WTC11 (cell line): ENCODE measurements at regions not wholly inside any gene's neighbourhood (a gene's known extent, or its start where the extent isn't known, plus 50 kb on each side); places are given as distances from the start of the nearest gene placed in this dataset.

Source experiments
- ATAC-seq: fragments of 200-7000 bp; cut with Tn5 transposase; 2 replicates; pipeline ENCODE4 v1.10.0; 2021; ENCODE audit warnings: mild to moderate bottlenecking, moderate library complexity
- CTCF ChIA-PET: fragments of 300-600 bp; sonication (Branson Sonifier 250); formaldehyde crosslinking; loops from one replicate; lab custom pipeline; 2021; ENCODE audit warnings: antibody characterized with exemption; lab: Charles Lee
- POLR2A ChIA-PET: fragments of 350-600 bp; sonication (Branson Sonifier 250); formaldehyde crosslinking; loops from one replicate; lab custom pipeline; 2021; ENCODE audit warnings: antibody characterized with exemption; lab: Charles Lee
- DNase-seq: peaks from one replicate; pipeline ENCODE4 v3.0.0; 2021; ENCODE audit warnings: low spot score
- H3K27ac Mint-ChIP-seq: 2 replicates; pipeline ENCODE4 v1.8.0; 2021; ENCODE audit warnings: mixed read lengths
- H3K27me3 Mint-ChIP-seq: 2 replicates; pipeline ENCODE4 v1.8.0; 2021; ENCODE audit warnings: low read depth, mild to moderate bottlenecking, moderate library complexity, mixed read lengths
- H3K36me3 Mint-ChIP-seq: 2 replicates; pipeline ENCODE4 v1.8.0; 2021; ENCODE audit warnings: mixed read lengths
- H3K4me1 Mint-ChIP-seq: 2 replicates; pipeline ENCODE4 v1.8.0; 2022; ENCODE audit warnings: mixed read lengths
- H3K4me3 Mint-ChIP-seq: 2 replicates; pipeline ENCODE4 v1.8.0; 2021; ENCODE audit warnings: mild to moderate bottlenecking, moderate library complexity, mixed read lengths
- H3K9me3 Mint-ChIP-seq: 2 replicates; pipeline ENCODE4 v1.8.0; 2021; ENCODE audit warnings: mixed read lengths
- ETV6 ChIP-seq: sonication (generic); formaldehyde crosslinking; IDR thresholded peaks from 2 replicates; pipeline ENCODE4 v1.8.1; 2022; ENCODE audit warnings: mild to moderate bottlenecking, missing genetic modification reagents
- FOXP1 ChIP-seq: sonication (generic); formaldehyde crosslinking; IDR thresholded peaks from 2 replicates; pipeline ENCODE4 v1.8.0; 2022; ENCODE audit warnings: missing genetic modification reagents, mild to moderate bottlenecking, moderate library complexity, borderline replicate concordance
- KAT7 ChIP-seq: sonication (generic); formaldehyde crosslinking; IDR thresholded peaks from 2 replicates; pipeline ENCODE4 v1.8.1; 2023; ENCODE audit warnings: missing genetic modification reagents, mild to moderate bottlenecking, borderline replicate concordance
- NR3C1 ChIP-seq: sonication (generic); formaldehyde crosslinking; conservative IDR thresholded peaks from 2 replicates; pipeline ENCODE4 v1.8.1; 2023; ENCODE audit warnings: low read depth, mild to moderate bottlenecking, missing genetic modification reagents
- PRRX2 ChIP-seq: fragments of 250-450 bp; sonication (Bioruptor Pico); IDR thresholded peaks from 2 replicates; pipeline ENCODE4 v1.8.0; 2021; ENCODE audit warnings: mild to moderate bottlenecking
- SMAD4 ChIP-seq: sonication (generic); formaldehyde crosslinking; IDR thresholded peaks from 2 replicates; pipeline ENCODE4 v1.8.0; 2022; ENCODE audit warnings: mild to moderate bottlenecking, missing genetic modification reagents
- SOX15 ChIP-seq: fragments of 250-450 bp; sonication (Bioruptor Pico); IDR thresholded peaks from 2 replicates; pipeline ENCODE4 v1.9.0; 2021; ENCODE audit warnings: mild to moderate bottlenecking
- SP1 ChIP-seq: sonication (generic); formaldehyde crosslinking; conservative IDR thresholded peaks from 2 replicates; pipeline ENCODE4 v1.8.1; 2022; ENCODE audit warnings: missing genetic modification reagents
- TP53 ChIP-seq: sonication (generic); formaldehyde crosslinking; IDR thresholded peaks from 2 replicates; pipeline ENCODE4 v1.8.1; 2023; ENCODE audit warnings: mild to moderate bottlenecking, missing genetic modification reagents
- ZNF396 ChIP-seq: fragments of 250-450 bp; sonication (Bioruptor Pico); IDR thresholded peaks from 2 replicates; pipeline ENCODE4 v1.8.0; 2021; ENCODE audit warnings: mild to moderate bottlenecking, moderate library complexity, borderline replicate concordance
- TF ChIP-seq, protein P1 (sequence below): fragments of 250-450 bp; sonication (Bioruptor Pico); conservative IDR thresholded peaks from 2 replicates; pipeline ENCODE4 v1.9.0; 2021; ENCODE audit warnings: mild to moderate bottlenecking
- TF ChIP-seq, protein P2 (sequence below): fragments of 250-450 bp; sonication (Bioruptor Pico); IDR thresholded peaks from 2 replicates; pipeline ENCODE4 v1.8.0; 2021; ENCODE audit warnings: mild to moderate bottlenecking
- TF ChIP-seq, protein P3 (sequence below): fragments of 200-600 bp; IDR thresholded peaks from 2 replicates; pipeline ENCODE4 v1.8.0; 2022; ENCODE audit warnings: antibody characterized with exemption
- TF ChIP-seq, protein P4 (sequence below): fragments of 250-450 bp; sonication (Bioruptor Pico); IDR thresholded peaks from 2 replicates; pipeline ENCODE4 v1.9.0; 2021; ENCODE audit warnings: moderate library complexity, mild to moderate bottlenecking, inconsistent platforms, borderline replicate concordance

DNA sequence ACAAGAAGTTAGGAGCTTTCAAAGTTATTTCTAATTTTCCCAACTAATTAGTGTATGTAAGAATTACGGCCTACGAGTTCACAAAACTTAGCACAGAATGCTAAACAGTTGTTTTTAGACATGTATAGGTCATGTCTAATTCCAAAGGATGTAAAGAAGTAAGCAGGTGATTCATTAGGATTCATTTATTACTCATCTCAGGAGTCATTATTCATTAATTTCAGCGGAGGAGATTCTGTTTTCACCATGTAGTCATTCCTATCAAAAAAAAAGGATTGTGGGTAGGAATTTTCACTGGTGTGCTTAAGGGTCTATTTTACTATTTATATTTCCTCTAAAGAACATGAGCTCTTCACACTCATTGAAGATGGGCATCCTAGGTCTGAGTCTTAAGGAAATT lies 532.2 kb downstream of the ACTL7B start:
- H3K4me3 Mint-ChIP-seq: no peak overlapping the region
- ChIA-PET POLR2A (no interaction called here), CTCF (no interaction called here)

DNA sequence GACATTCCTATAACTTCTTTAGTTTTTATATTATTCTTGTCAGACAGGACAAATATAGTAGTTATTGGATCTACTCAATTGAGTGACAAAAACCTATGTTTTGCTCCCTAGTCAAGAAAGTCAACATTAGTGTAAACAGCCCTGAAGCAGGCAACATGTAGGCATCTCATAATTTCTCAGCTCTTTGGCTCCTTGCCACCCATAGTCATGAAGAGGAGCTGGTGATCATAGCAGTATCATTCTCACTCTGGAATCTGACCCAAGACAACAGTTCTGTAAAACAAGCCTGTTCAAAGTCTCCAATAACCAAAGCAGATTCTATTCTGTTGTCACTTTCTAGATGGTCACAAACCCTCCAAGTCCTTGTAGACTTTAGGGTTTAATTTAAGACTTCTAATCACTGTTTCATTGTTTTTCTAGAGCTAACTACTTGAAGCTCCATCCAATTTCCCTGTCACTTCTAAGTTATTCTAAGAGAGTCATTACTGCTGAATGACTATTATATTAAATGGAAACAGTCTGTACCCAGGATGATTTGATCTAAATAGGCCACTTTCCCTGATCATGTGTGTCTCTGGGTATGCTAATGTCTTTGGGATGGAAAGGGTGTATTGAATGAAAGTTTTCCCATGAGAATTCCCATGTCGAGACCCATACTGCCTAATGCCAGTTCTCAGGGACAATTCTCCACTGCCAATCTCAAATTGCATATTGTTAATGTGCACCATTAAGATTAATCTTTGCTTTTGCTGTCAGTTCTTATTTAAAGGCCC lies 533.3 kb downstream of the ACTL7B start:
- POLR2A ChIA-PET: no interaction called here
- CTCF ChIA-PET: interaction anchor here (1.1 kb wide), 1 partner anchor 857 kb away, joined by 3 read pairs; no protein-coding TSS in a partner anchor
- H3K27me3 Mint-ChIP-seq: peaks cover 2% of the 10 kb centered on the region; the same call in 1 of the 2 replicates
- peaks cover 31% of the 10 kb centered on the region for H3K9me3 Mint-ChIP-seq
- no peak overlapping the region for H3K4me3 Mint-ChIP-seq
- ATAC-seq (no peak), DNase-seq (no peak)
- H3K36me3 Mint-ChIP-seq: peaks cover 8% of the 10 kb centered on the region
- no peak overlapping the region for H3K27ac Mint-ChIP-seq
- TF ChIP-seq SP1 (CRISPR knock-in tag) (no peak), TP53 (no peak), NR3C1 (CRISPR knock-in tag) (no peak)
- TF ChIP-seq, protein P1, sequence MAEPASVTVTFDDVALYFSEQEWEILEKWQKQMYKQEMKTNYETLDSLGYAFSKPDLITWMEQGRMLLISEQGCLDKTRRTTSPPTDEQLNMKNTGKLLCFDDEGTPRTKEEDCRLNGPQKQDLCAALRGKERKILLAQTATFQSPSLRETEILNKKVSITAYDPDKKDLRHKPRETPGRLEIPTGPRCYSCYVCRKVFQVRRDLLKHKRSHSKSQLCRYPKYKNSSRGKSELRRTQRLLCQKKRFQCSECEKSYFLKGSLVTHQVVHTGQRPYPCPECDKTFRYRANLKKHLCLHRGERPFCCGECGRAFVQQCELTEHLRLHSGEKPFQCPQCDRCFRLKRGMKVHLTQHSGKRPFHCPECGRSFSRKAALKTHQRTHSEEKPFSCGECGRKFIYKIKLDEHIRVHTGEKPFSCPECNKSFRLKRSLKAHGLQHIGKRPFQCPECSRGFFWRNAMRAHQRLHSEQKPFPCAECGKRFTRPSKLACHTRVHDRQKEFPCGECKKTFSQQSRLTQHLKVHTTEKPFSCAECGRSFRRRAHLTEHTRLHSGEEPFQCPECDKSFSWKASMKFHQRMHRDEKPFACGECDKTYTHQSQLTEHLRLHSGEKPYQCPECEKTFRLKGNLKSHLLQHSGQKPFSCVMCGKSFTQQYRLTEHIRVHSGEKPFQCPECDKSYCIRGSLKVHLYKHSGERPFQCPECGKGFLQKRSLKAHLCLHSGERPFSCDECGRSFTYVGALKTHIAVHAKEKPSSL (CRISPR knock-in tag): no peak
- TF ChIP-seq, protein P2, sequence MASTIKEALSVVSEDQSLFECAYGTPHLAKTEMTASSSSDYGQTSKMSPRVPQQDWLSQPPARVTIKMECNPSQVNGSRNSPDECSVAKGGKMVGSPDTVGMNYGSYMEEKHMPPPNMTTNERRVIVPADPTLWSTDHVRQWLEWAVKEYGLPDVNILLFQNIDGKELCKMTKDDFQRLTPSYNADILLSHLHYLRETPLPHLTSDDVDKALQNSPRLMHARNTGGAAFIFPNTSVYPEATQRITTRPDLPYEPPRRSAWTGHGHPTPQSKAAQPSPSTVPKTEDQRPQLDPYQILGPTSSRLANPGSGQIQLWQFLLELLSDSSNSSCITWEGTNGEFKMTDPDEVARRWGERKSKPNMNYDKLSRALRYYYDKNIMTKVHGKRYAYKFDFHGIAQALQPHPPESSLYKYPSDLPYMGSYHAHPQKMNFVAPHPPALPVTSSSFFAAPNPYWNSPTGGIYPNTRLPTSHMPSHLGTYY: no peak
- TF ChIP-seq, protein P3, sequence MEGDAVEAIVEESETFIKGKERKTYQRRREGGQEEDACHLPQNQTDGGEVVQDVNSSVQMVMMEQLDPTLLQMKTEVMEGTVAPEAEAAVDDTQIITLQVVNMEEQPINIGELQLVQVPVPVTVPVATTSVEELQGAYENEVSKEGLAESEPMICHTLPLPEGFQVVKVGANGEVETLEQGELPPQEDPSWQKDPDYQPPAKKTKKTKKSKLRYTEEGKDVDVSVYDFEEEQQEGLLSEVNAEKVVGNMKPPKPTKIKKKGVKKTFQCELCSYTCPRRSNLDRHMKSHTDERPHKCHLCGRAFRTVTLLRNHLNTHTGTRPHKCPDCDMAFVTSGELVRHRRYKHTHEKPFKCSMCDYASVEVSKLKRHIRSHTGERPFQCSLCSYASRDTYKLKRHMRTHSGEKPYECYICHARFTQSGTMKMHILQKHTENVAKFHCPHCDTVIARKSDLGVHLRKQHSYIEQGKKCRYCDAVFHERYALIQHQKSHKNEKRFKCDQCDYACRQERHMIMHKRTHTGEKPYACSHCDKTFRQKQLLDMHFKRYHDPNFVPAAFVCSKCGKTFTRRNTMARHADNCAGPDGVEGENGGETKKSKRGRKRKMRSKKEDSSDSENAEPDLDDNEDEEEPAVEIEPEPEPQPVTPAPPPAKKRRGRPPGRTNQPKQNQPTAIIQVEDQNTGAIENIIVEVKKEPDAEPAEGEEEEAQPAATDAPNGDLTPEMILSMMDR: no peak
- H3K4me1 Mint-ChIP-seq: no peaks in the 10 kb centered on the region

More for the DNA sequence above, 532.2 kb downstream of the ACTL7B start:
- Mint-ChIP-seq H3K27me3 (peaks cover 2% of the 10 kb centered on the region; the same call in 1 of the 2 replicates), H3K9me3 (peaks cover 32% of the 10 kb centered on the region), H3K36me3 (peaks cover 16% of the 10 kb centered on the region)
- DNase-seq: no peak
- TF ChIP-seq FOXP1 (CRISPR knock-in tag): no peak
- TF ChIP-seq ZNF396 (CRISPR knock-in tag): no peak
- no peak for TF ChIP-seq SMAD4
- no peak for TF ChIP-seq ETV6
- TF ChIP-seq SOX15 (CRISPR knock-in tag): no peak
- TF ChIP-seq SP1 (CRISPR knock-in tag): no peak
- TF ChIP-seq NR3C1 (CRISPR knock-in tag): no peak
- TF ChIP-seq KAT7 (CRISPR knock-in tag): no peak
- TF ChIP-seq, all 79 proteins: peak for 0
- no peak overlapping the region for H3K27ac Mint-ChIP-seq
- no peak for ATAC-seq
- no peaks in the 10 kb centered on the region for H3K4me1 Mint-ChIP-seq

DNA sequence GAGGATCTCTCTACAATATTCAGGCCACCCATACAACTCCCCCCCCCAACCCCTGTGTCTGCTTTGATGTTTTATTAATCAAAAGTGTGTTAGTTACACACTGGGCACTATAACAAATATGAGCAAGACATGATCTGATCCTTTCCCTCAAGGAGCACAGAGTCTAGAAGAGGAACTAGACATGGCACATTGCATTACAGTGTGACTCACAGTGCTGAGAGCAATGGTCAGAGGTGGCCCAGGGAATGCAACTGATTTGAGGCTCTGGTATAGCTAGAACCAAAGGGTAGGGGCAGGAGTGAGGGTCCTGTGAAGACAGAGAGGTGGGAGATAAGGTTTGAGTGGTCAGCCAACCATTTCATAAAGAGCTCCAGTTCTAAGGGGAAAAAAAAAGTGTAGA lies 539.2 kb downstream of the ACTL7B start:
- H3K4me1 Mint-ChIP-seq: peaks cover 4% of the 10 kb centered on the region; the same call in 1 of the 2 replicates
- no peak overlapping the region for H3K4me3 Mint-ChIP-seq
- ATAC-seq (no peak), DNase-seq (no peak)
- POLR2A ChIA-PET: no interaction called here
- TF ChIP-seq NR3C1 (CRISPR knock-in tag) (no peak), PRRX2 (CRISPR knock-in tag) (no peak)
- TF ChIP-seq, protein P1 (CRISPR knock-in tag): no peak
- TF ChIP-seq, protein P4, sequence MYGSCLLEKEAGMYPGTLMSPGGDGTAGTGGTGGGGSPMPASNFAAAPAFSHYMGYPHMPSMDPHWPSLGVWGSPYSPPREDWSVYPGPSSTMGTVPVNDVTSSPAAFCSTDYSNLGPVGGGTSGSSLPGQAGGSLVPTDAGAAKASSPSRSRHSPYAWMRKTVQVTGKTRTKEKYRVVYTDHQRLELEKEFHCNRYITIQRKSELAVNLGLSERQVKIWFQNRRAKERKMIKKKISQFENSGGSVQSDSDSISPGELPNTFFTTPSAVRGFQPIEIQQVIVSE (CRISPR knock-in tag): no peak
- H3K27me3 Mint-ChIP-seq: no peaks in the 10 kb centered on the region; the same call in 1 of the 2 replicates
- peaks cover 9% of the 10 kb centered on the region; the same call in 1 of the 2 replicates for H3K36me3 Mint-ChIP-seq
- no peak overlapping the region for H3K27ac Mint-ChIP-seq
- CTCF ChIA-PET: no interaction called here
- peaks cover 24% of the 10 kb centered on the region for H3K9me3 Mint-ChIP-seq
